DMS 273 (cell line): ENCODE measurements at regions not wholly inside any gene's neighbourhood (a gene's known extent, or its start where the extent isn't known, plus 50 kb on each side); places are given as distances from the start of the nearest gene placed in this dataset.
"Not testable (repeated sequence)": the region's sequence is repeated elsewhere in the genome, so short reads cannot be mapped to it uniquely, and the experiment has no call there.

Experiments used
- DNase-seq: peaks from one replicate; lab custom pipeline; 2025; ENCODE audit not compliant: unreplicated experiment; lab: John Stamatoyannopoulos, UW

- DNase-seq: not testable (repeated sequence)
Measured at GRCh38 chr3:18693588-18694329, 268.6 kb upstream of the SATB1 start.

- DNase-seq: no peak
Measured at GRCh38 chr3:18687286-18687685, 262.1 kb upstream of the SATB1 start.

- DNase-seq: no peak
Measured at GRCh38 chr3:18683900-18684299, 258.8 kb upstream of the SATB1 start.

GRCh38 chr3:18681818-18682345 lies 256.7 kb upstream of the SATB1 start:
- DNase-seq: no peak

- no peak for DNase-seq
Measured at GRCh38 chr3:18680758-18681157, 255.6 kb upstream of the SATB1 start.

GRCh38 chr3:18679238-18679637 lies 254.1 kb upstream of the SATB1 start:
- DNase-seq: no peak

GRCh38 chr3:18675197-18675596 lies 250.1 kb upstream of the SATB1 start:
- no peak for DNase-seq

- DNase-seq: no peak
Measured at GRCh38 chr3:18672561-18672960, 247.4 kb upstream of the SATB1 start.

- no peak for DNase-seq
Measured at GRCh38 chr3:18670759-18671158, 245.6 kb upstream of the SATB1 start.

GRCh38 chr3:18669374-18669773 lies 244.2 kb upstream of the SATB1 start:
- DNase-seq: no peak

- no peak for DNase-seq
Measured at GRCh38 chr3:18667552-18667951, 242.4 kb upstream of the SATB1 start.

GRCh38 chr3:18666655-18667054 lies 241.5 kb upstream of the SATB1 start:
- no peak for DNase-seq

- DNase-seq: no peak
Measured at GRCh38 chr3:18660059-18660458, 234.9 kb upstream of the SATB1 start.

GRCh38 chr3:18657858-18658820 lies 233.0 kb upstream of the SATB1 start:
- DNase-seq: no peak

GRCh38 chr3:18656866-18657265 lies 231.7 kb upstream of the SATB1 start:
- DNase-seq: no peak

- DNase-seq: no peak
Measured at GRCh38 chr3:18656410-18656809, 231.3 kb upstream of the SATB1 start.

GRCh38 chr3:18655827-18656226 lies 230.7 kb upstream of the SATB1 start:
- DNase-seq: no peak

- no peak for DNase-seq
Measured at GRCh38 chr3:18652781-18653180, 227.6 kb upstream of the SATB1 start.

GRCh38 chr3:18650731-18651130 lies 225.6 kb upstream of the SATB1 start:
- no peak for DNase-seq

- DNase-seq: no peak
Measured at GRCh38 chr3:18649666-18650363, 224.7 kb upstream of the SATB1 start.

- no peak for DNase-seq
Measured at GRCh38 chr3:18648868-18649462, 223.8 kb upstream of the SATB1 start.
